OCI-LY7 (cell line): ENCODE measurements at regions not wholly inside any gene's neighbourhood (a gene's known extent, or its start where the extent isn't known, plus 50 kb on each side); places are given as distances from the start of the nearest gene placed in this dataset.

Source experiments
- BruUV-seq: library from RNA; stranded (reverse); fragments of 400-500 nt; replicated peaks from 2 replicates; lab custom pipeline; 2021; lab: Mats Ljungman, UMichigan
- CTCF ChIA-PET: fragments of 300-600 bp; sonication (Branson Sonifier 250); formaldehyde crosslinking; loops from one replicate; lab custom pipeline; 2022; ENCODE audit warnings: antibody characterized with exemption; ENCODE audit not compliant: unreplicated experiment; lab: Charles Lee
- POLR2A ChIA-PET: fragments of 300-600 bp; sonication (Branson Sonifier 250); formaldehyde crosslinking; loops from one replicate; lab custom pipeline; 2022; ENCODE audit warnings: antibody characterized with exemption; lab: Charles Lee
- DNase-seq: peaks from one replicate; pipeline ENCODE4 v3.0.0-alpha.2; 2015; ENCODE audit warnings: low spot score
- H2AFZ ChIP-seq: fragments of 200-600 bp; sonication (generic), shearing (Covaris generic); 2 replicates; pipeline ENCODE4 v1.6.1; 2014; ENCODE audit warnings: mild to moderate bottlenecking, antibody characterized with exemption, low read length, moderate library complexity
- H3K27ac ChIP-seq: fragments of 200-600 bp; sonication (generic); 2 replicates; pipeline ENCODE4 v1.5.1; 2014; ENCODE audit warnings: mixed run types, low read depth, mild to moderate bottlenecking, moderate library complexity, low read length, inconsistent platforms; ENCODE audit not compliant: poor library complexity, severe bottlenecking
- H3K36me3 ChIP-seq: fragments of 200-600 bp; sonication (generic); 2 replicates; pipeline ENCODE4 v1.6.1; 2014; ENCODE audit warnings: mild to moderate bottlenecking, antibody characterized with exemption, low read length, moderate library complexity, mixed read lengths; ENCODE audit not compliant: insufficient read depth
- H3K4me1 ChIP-seq: fragments of 200-600 bp; sonication (generic); 2 replicates; pipeline ENCODE4 v1.5.1; 2014; ENCODE audit warnings: mild to moderate bottlenecking, low read length; ENCODE audit not compliant: insufficient read depth, poor library complexity, severe bottlenecking
- H3K4me2 ChIP-seq: fragments of 200-600 bp; sonication (generic); 2 replicates; pipeline ENCODE4 v1.6.1; 2014; ENCODE audit warnings: mild to moderate bottlenecking, low read length
- H3K4me3 ChIP-seq: fragments of 200-600 bp; sonication (generic); 2 replicates; pipeline ENCODE4 v1.5.1; 2014; ENCODE audit warnings: mild to moderate bottlenecking, low read depth, low read length; ENCODE audit not compliant: poor library complexity, severe bottlenecking
- H3K79me2 ChIP-seq: fragments of 200-600 bp; sonication (generic); 2 replicates; pipeline ENCODE4 v1.6.1; 2016; ENCODE audit warnings: low read depth, mild to moderate bottlenecking, low read length, moderate library complexity, mixed read lengths; ENCODE audit not compliant: insufficient read depth
- H3K9me2 ChIP-seq: fragments of 200-600 bp; sonication (generic); 2 replicates; pipeline ENCODE4 v1.6.1; 2016; ENCODE audit warnings: mild to moderate bottlenecking, low read length, mixed read lengths; ENCODE audit not compliant: insufficient read depth
- H3K9me3 ChIP-seq: fragments of 200-600 bp; sonication (generic); 2 replicates; pipeline ENCODE4 v1.6.1; 2014; ENCODE audit warnings: mild to moderate bottlenecking, mixed run types, low read length, mixed read lengths
- H4K20me1 ChIP-seq: fragments of 200-600 bp; sonication (generic); 2 replicates; pipeline ENCODE4 v1.6.1; 2014; ENCODE audit warnings: mild to moderate bottlenecking, antibody characterized with exemption, low read length, moderate library complexity, mixed read lengths; ENCODE audit not compliant: insufficient read depth
- EZH2phosphoT487 ChIP-seq: fragments of 200-600 bp; sonication (generic); IDR thresholded peaks from 2 replicates; pipeline ENCODE4 v1.6.1; 2018; ENCODE audit warnings: low read depth, borderline replicate concordance, mild to moderate bottlenecking, mixed run types, antibody characterized with exemption, low read length, moderate library complexity, mixed read lengths
- intact Hi-C: fragments of 100-400 bp; cut with micrococcal nuclease; formaldehyde crosslinking; loops from one replicate; pipeline ENCODE4 v1.10.0; 2022; ENCODE audit not compliant: unreplicated experiment
- TF ChIP-seq, protein P1 (sequence below): fragments of 200-600 bp; sonication (generic); conservative IDR thresholded peaks from 2 replicates; pipeline ENCODE4 v1.5.1; 2014; ENCODE audit warnings: mild to moderate bottlenecking, antibody characterized with exemption, low read length, moderate library complexity, mixed read lengths

DNA sequence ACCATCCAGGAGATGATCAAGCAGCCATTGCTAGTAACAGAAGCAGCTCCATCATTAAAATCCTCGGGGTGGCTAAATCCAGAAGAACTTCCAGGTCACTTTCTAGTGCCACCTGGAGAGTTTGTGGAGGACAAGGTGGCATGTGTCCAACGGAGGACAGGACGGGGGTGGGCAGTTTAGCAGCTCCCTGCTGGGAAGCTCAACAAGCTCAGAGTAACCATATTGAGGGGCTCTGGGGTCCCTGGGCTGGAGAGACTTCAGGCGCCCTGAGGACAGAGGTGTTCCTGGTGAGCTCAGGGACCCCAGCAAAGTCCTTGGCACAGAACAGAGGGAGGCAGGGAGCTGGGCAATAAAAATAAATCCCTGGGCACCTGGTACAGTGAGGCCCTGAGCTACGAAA is 140.0 kb upstream of the FHL2 start:
- no peak overlapping the region for H3K4me3 ChIP-seq
- no TSS peak for BruUV-seq
- H3K9me3 ChIP-seq = no peaks in the 10 kb centered on the region
- TF ChIP-seq EZH2phosphoT487 = no peak
- TF ChIP-seq, protein P1, sequence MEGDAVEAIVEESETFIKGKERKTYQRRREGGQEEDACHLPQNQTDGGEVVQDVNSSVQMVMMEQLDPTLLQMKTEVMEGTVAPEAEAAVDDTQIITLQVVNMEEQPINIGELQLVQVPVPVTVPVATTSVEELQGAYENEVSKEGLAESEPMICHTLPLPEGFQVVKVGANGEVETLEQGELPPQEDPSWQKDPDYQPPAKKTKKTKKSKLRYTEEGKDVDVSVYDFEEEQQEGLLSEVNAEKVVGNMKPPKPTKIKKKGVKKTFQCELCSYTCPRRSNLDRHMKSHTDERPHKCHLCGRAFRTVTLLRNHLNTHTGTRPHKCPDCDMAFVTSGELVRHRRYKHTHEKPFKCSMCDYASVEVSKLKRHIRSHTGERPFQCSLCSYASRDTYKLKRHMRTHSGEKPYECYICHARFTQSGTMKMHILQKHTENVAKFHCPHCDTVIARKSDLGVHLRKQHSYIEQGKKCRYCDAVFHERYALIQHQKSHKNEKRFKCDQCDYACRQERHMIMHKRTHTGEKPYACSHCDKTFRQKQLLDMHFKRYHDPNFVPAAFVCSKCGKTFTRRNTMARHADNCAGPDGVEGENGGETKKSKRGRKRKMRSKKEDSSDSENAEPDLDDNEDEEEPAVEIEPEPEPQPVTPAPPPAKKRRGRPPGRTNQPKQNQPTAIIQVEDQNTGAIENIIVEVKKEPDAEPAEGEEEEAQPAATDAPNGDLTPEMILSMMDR = no peak
- ChIA-PET POLR2A (no interaction called here), CTCF (no interaction called here)
- no peaks in the 10 kb centered on the region for H3K79me2 ChIP-seq
- intact Hi-C loops = no loop called here
- DNase-seq = no peak
- no peak overlapping the region for H3K4me2 ChIP-seq
- no peaks in the 10 kb centered on the region for H3K36me3 ChIP-seq
- no peaks in the 10 kb centered on the region for H4K20me1 ChIP-seq
- H3K9me2 ChIP-seq = no peaks in the 10 kb centered on the region
- no peak overlapping the region for H2AFZ ChIP-seq
- no peaks in the 10 kb centered on the region for H3K4me1 ChIP-seq
- no peak overlapping the region for H3K27ac ChIP-seq

DNA sequence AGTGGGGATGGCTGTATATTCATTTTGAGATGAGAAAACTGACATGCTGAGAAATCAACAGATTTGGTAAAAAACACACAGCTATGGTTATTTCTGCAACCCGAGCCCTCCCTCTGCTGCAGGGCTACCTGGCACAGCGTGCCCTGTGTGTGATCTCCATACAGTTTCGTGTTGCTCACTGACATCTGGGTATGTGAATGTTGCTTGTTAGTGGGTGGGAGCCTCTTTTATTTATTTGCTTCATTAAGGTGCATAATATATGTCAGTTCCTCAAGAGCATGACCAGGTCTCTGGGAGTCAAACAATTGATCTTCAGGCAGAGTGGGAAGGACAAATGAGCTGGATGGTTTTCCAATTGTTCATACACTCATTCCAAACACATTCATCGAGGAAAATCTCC is 139.1 kb upstream of the FHL2 start:
- no TSS peak for BruUV-seq
- no peaks in the 10 kb centered on the region for H3K36me3 ChIP-seq
- ChIA-PET POLR2A (interaction anchor here (0.6 kb wide), 1 partner anchor 26 kb away, joined by 4 read pairs; no protein-coding TSS in a partner anchor), CTCF (no interaction called here)
- no peak overlapping the region for H2AFZ ChIP-seq
- no peak overlapping the region for H3K4me2 ChIP-seq
- no peak overlapping the region for H3K27ac ChIP-seq
- H3K4me1 ChIP-seq = no peaks in the 10 kb centered on the region
- no peaks in the 10 kb centered on the region for H3K79me2 ChIP-seq
- no peak for DNase-seq
- intact Hi-C loops = no loop called here
- H3K4me3 ChIP-seq = no peak overlapping the region
- H4K20me1 ChIP-seq = no peaks in the 10 kb centered on the region
- H3K9me3 ChIP-seq = no peaks in the 10 kb centered on the region
- H3K9me2 ChIP-seq = no peaks in the 10 kb centered on the region
- TF ChIP-seq EZH2phosphoT487 = no peak

DNA sequence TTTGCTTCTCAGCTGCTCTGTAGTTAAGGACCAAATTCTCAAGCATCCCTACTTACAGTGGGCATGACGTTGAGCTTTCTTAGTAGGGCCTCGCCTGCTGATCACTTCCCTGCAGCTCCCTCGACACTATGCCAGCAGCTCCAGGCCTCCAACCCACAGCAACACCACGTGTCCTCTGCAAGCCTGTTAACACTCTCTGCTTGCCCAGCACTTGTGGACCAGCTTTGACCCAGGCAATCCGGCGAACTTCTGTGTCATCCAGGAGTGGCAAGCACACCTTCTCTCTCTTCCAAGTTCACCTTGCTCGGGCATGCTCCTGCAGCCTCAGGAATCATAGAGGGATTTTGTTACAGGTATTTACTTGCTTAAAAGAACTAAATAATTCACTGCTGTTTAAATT is 138.6 kb upstream of the FHL2 start:
- CTCF ChIA-PET = no interaction called here
- no TSS peak for BruUV-seq

More for the DNA sequence above, 138.6 kb upstream of the FHL2 start:
- POLR2A ChIA-PET = no interaction called here
- H3K4me3 ChIP-seq = no peak overlapping the region
- intact Hi-C loops = no loop called here
- no peaks in the 10 kb centered on the region for H4K20me1 ChIP-seq
- no peaks in the 10 kb centered on the region for H3K4me1 ChIP-seq
- no peak for DNase-seq
- no peak overlapping the region for H3K4me2 ChIP-seq
- TF ChIP-seq, protein P1 = no peak
- TF ChIP-seq EZH2phosphoT487 = no peak
- H3K79me2 ChIP-seq = no peaks in the 10 kb centered on the region
- H3K36me3 ChIP-seq = no peaks in the 10 kb centered on the region
- H3K27ac ChIP-seq = no peak overlapping the region
- H3K9me3 ChIP-seq = no peaks in the 10 kb centered on the region
- H2AFZ ChIP-seq = no peak overlapping the region
- no peaks in the 10 kb centered on the region for H3K9me2 ChIP-seq
